ENCODE measurements at regions not wholly inside any gene's neighbourhood (a gene's known extent, or its start where the extent isn't known, plus 50 kb on each side); places are given as distances from the start of the nearest gene placed in this dataset.

DNA sequence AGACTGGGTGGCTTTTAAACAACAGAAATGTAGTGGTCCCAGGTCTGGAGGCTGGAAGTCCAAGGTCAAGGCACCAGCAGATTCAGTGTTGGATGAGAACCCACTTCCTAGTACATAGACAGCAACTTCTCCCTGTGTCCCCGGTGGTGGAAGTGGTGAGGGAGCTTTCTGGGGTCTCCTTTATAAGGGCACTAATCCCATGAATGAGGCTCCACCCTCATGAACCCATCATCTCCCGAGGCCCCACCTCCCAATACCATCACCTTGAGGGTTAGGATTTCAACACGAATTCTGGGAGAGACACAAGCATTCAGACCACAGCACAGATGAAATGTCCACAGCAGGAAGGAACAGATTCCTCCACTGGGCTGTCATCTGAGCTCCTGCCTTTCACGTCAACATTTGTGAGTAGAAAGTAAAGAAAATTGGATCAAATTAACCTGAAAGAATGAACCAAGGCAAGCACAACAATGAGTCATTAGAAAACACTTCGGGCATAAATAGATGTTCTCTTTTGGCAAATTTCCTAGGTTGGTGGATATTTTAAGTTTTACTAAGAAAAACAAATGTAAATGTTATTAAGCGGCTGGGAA is 130.7 kb downstream of the RNASET2 start:
- Mint-ChIP-seq H3K9me3 (ENCODE audit: low read depth, unreplicated experiment) (no peaks in the 10 kb centered on the region), H3K36me3 (ENCODE audit: insufficient read depth, unreplicated experiment) (no peaks in the 10 kb centered on the region), H3K27me3 (ENCODE audit: unreplicated experiment) (peaks cover 15% of the 10 kb centered on the region), H3K4me3 (ENCODE audit: low read depth, unreplicated experiment) (no peak overlapping the region), H3K4me1 (ENCODE audit: low read depth, unreplicated experiment) (no peaks in the 10 kb centered on the region), H3K27ac (ENCODE audit: unreplicated experiment) (no peak overlapping the region)
- no peak for DNase-seq
- CTCF ChIA-PET, result no interaction called here
- intact Hi-C loops (cut with micrococcal nuclease; ENCODE audit: unreplicated experiment), result no loop called here
- BruUV-seq (replicated peaks), result no TSS peak
- TF ChIP-seq, protein P1, sequence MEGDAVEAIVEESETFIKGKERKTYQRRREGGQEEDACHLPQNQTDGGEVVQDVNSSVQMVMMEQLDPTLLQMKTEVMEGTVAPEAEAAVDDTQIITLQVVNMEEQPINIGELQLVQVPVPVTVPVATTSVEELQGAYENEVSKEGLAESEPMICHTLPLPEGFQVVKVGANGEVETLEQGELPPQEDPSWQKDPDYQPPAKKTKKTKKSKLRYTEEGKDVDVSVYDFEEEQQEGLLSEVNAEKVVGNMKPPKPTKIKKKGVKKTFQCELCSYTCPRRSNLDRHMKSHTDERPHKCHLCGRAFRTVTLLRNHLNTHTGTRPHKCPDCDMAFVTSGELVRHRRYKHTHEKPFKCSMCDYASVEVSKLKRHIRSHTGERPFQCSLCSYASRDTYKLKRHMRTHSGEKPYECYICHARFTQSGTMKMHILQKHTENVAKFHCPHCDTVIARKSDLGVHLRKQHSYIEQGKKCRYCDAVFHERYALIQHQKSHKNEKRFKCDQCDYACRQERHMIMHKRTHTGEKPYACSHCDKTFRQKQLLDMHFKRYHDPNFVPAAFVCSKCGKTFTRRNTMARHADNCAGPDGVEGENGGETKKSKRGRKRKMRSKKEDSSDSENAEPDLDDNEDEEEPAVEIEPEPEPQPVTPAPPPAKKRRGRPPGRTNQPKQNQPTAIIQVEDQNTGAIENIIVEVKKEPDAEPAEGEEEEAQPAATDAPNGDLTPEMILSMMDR (IDR thresholded peaks at IDR 0.05; ENCODE audit: unreplicated experiment), result no peak

DNA sequence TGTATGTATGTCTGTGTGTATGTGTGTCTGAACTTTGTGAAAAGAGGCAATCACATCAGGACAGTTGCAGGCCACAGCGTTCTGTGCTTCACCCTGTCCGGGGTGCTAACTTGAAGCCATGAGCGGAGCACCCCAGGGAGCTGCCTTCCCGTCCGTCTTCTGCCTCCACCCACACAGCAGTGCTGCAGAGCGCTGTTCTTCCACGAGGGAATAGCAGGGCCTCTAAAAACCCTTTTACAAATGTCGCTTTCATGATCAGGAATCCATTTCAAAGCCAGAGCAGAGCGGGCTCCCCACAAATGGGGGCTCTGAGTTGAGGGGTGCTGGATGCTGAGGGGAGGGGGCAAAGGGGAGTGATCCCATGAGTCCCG is 131.5 kb downstream of the RNASET2 start:
- intact Hi-C loops (cut with micrococcal nuclease; ENCODE audit: unreplicated experiment), result no loop called here
- TF ChIP-seq, protein P1 (IDR thresholded peaks at IDR 0.05; ENCODE audit: unreplicated experiment), result no peak
- no TSS peak for BruUV-seq (replicated peaks)
- Mint-ChIP-seq H3K36me3 (ENCODE audit: insufficient read depth, unreplicated experiment) (no peaks in the 10 kb centered on the region), H3K27ac (ENCODE audit: unreplicated experiment) (no peak overlapping the region), H3K4me1 (ENCODE audit: low read depth, unreplicated experiment) (no peaks in the 10 kb centered on the region), H3K27me3 (ENCODE audit: unreplicated experiment) (peaks cover 14% of the 10 kb centered on the region), H3K9me3 (ENCODE audit: low read depth, unreplicated experiment) (no peaks in the 10 kb centered on the region), H3K4me3 (ENCODE audit: low read depth, unreplicated experiment) (no peak overlapping the region)
- CTCF ChIA-PET, result no interaction called here
- DNase-seq, result no peak

DNA sequence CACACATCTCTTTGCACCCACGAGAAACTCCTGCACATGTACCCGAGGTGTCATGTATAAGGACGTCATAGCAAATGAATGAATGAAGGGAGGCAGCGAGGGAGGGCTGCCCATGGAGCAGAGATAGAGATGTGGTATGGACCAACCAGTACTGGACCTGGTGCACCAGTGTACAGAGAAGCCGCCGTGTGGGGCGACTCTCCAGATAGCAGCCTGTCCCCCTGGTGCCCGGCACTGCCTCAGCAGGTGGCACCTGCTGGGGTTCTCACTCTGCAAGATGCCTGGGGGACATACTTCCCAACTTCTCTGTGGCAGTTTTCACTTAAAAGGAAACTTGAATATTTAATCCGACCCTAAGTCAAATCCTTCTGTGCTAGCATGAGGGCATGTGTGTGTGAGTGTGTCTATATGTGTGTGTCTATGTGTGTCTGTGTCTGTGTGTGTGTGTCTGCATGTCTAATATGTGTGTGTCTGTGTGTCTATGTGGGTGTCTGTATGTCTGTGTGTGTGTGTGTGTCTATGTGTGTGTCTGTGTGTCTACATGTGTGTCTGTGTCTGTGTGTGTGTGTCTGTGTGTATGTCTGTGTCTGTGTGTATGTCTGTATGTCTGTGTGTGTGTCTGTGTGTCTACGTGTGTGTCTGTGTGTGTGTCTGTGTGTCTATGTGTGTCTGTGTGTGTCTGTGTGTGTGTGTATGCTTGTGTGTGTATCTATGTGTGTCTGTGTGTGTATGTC is 132.0 kb downstream of the RNASET2 start:
- Mint-ChIP-seq H3K4me1 (ENCODE audit: low read depth, unreplicated experiment) (no peaks in the 10 kb centered on the region), H3K36me3 (ENCODE audit: insufficient read depth, unreplicated experiment) (no peaks in the 10 kb centered on the region), H3K27me3 (ENCODE audit: unreplicated experiment) (peaks cover 14% of the 10 kb centered on the region), H3K4me3 (ENCODE audit: low read depth, unreplicated experiment) (no peak overlapping the region), H3K9me3 (ENCODE audit: low read depth, unreplicated experiment) (no peaks in the 10 kb centered on the region), H3K27ac (ENCODE audit: unreplicated experiment) (no peak overlapping the region)
- TF ChIP-seq, protein P1 (IDR thresholded peaks at IDR 0.05; ENCODE audit: unreplicated experiment), result no peak
- no TSS peak for BruUV-seq (replicated peaks)
- intact Hi-C loops (cut with micrococcal nuclease; ENCODE audit: unreplicated experiment), result no loop called here
- CTCF ChIA-PET, result interaction anchor here (0.6 kb wide), 1 partner anchor 124 kb away, joined by 3 read pairs; no protein-coding TSS in a partner anchor
- DNase-seq, result no peak

DNA sequence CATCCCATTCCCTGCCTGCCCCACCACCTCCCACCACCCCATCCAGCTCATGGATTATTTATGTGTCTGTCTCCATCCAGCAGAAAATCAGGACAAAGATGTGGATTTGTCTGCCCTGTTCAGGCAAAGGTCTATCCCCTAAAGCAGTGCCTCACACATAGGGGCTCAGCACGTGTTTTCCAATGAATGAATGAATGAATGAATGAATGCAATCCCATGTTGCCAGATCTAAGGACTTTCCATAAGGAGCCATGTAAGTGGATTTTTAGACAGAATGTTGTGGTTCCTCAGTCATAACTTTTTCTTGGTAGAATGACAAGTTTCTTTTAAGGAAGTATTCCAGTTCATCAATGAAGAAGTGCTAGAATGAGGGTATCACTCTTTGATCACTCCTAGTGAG is 133.7 kb downstream of the RNASET2 start:
- no peak overlapping the region for H3K27ac Mint-ChIP-seq (ENCODE audit: unreplicated experiment)
- H3K27me3 Mint-ChIP-seq (ENCODE audit: unreplicated experiment), result no peaks in the 10 kb centered on the region
- intact Hi-C loops (cut with micrococcal nuclease; ENCODE audit: unreplicated experiment), result no loop called here
- no peak overlapping the region for H3K4me3 Mint-ChIP-seq (ENCODE audit: low read depth, unreplicated experiment)
- H3K36me3 Mint-ChIP-seq (ENCODE audit: insufficient read depth, unreplicated experiment), result no peaks in the 10 kb centered on the region
- no peaks in the 10 kb centered on the region for H3K4me1 Mint-ChIP-seq (ENCODE audit: low read depth, unreplicated experiment)
- DNase-seq, result no peak
- CTCF ChIA-PET, result no interaction called here
- no peaks in the 10 kb centered on the region for H3K9me3 Mint-ChIP-seq (ENCODE audit: low read depth, unreplicated experiment)
- no TSS peak for BruUV-seq (replicated peaks)
- TF ChIP-seq, protein P1 (IDR thresholded peaks at IDR 0.05; ENCODE audit: unreplicated experiment), result no peak

All from Calu3 (cell line).